ENCODE measurements at regions not wholly inside any gene's neighbourhood (a gene's known extent, or its start where the extent isn't known, plus 50 kb on each side); places are given as distances from the start of the nearest gene placed in this dataset.

DNA sequence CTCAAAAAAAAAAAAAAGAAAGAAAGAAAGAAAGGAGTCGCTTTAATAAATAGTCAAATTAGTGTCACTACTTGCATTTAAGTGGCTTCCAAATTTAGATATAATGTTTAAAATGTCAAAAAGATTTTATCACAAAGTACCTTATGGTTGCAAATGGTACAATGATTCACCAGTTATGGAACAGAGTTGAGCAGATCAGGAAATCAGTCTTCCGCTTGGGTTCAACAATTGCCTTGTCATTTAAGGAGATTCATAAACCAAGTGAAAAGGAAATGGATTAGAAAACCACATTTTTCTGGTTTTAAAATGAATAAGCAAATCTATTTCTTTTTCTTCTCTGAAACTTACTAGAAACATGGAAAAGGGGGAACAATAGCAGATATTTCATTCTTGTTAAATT, 94.8 kb upstream of the PTPRT start:
- Mint-ChIP-seq H3K4me1 (ENCODE audit: low read depth, unreplicated experiment) (peaks cover 11% of the 10 kb centered on the region), H3K36me3 (ENCODE audit: unreplicated experiment) (no peaks in the 10 kb centered on the region), H3K27ac (ENCODE audit: unreplicated experiment) (no peak overlapping the region), H3K4me3 (ENCODE audit: unreplicated experiment) (no peak overlapping the region), H3K9me3 (ENCODE audit: unreplicated experiment) (peaks cover 7% of the 10 kb centered on the region), H3K27me3 (ENCODE audit: unreplicated experiment) (no peaks in the 10 kb centered on the region)
- no peak for DNase-seq
- TF ChIP-seq, protein P1, sequence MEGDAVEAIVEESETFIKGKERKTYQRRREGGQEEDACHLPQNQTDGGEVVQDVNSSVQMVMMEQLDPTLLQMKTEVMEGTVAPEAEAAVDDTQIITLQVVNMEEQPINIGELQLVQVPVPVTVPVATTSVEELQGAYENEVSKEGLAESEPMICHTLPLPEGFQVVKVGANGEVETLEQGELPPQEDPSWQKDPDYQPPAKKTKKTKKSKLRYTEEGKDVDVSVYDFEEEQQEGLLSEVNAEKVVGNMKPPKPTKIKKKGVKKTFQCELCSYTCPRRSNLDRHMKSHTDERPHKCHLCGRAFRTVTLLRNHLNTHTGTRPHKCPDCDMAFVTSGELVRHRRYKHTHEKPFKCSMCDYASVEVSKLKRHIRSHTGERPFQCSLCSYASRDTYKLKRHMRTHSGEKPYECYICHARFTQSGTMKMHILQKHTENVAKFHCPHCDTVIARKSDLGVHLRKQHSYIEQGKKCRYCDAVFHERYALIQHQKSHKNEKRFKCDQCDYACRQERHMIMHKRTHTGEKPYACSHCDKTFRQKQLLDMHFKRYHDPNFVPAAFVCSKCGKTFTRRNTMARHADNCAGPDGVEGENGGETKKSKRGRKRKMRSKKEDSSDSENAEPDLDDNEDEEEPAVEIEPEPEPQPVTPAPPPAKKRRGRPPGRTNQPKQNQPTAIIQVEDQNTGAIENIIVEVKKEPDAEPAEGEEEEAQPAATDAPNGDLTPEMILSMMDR (IDR thresholded peaks at IDR 0.05; ENCODE audit: partially characterized antibody, unreplicated experiment) = no peak

DNA sequence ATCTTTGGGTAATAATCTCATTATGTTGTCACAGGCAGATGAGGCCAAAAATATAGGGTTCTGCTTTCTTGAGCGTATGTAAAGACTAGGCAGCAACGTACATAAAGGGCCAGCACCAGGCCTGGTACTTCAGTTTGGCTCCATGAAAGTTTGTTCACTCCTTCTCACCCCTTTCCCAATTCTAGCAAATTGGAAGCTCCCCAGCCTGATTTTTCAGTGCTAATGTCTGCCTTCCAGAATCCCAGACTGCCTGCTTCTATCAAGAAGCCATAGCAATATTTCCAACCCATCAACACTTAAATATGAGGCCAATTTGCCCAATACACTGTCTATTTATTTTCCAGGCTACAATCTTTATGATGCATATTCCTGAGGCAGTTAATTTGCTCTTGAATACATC, 93.4 kb upstream of the PTPRT start:
- Mint-ChIP-seq H3K9me3 (ENCODE audit: unreplicated experiment) (peaks cover 5% of the 10 kb centered on the region), H3K27me3 (ENCODE audit: unreplicated experiment) (no peaks in the 10 kb centered on the region), H3K4me3 (ENCODE audit: unreplicated experiment) (no peak overlapping the region), H3K27ac (ENCODE audit: unreplicated experiment) (no peak overlapping the region), H3K4me1 (ENCODE audit: low read depth, unreplicated experiment) (peaks cover 25% of the 10 kb centered on the region), H3K36me3 (ENCODE audit: unreplicated experiment) (no peaks in the 10 kb centered on the region)
- TF ChIP-seq, protein P1 (IDR thresholded peaks at IDR 0.05; ENCODE audit: partially characterized antibody, unreplicated experiment) = no peak
- DNase-seq = no peak

DNA sequence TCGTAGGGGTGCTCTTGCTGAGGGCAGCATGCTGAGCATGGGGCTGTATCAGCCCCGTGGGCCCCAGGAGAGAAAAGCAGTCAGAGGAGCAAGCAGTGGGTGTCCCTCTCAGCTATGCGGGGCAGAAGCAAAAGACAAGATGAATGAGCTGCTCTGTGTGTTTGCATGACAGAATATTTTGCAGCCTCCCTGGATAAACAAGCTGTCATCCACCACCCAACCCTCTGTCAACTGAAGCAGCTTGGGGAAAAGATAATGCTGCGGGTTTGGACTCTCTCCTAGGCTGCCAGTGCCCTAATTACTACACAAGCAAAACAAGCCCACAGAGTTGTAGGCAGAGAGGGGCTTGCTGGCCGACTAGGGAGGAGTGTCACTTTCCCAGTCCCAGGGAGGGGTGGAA, 82.3 kb upstream of the PTPRT start:
- Mint-ChIP-seq H3K27ac (ENCODE audit: unreplicated experiment) (no peak overlapping the region), H3K27me3 (ENCODE audit: unreplicated experiment) (no peaks in the 10 kb centered on the region), H3K9me3 (ENCODE audit: unreplicated experiment) (peaks cover 5% of the 10 kb centered on the region), H3K4me1 (ENCODE audit: low read depth, unreplicated experiment) (peaks cover 17% of the 10 kb centered on the region), H3K4me3 (ENCODE audit: unreplicated experiment) (no peak overlapping the region), H3K36me3 (ENCODE audit: unreplicated experiment) (peaks cover 10% of the 10 kb centered on the region)
- TF ChIP-seq, protein P1 (IDR thresholded peaks at IDR 0.05; ENCODE audit: partially characterized antibody, unreplicated experiment) = no peak
- DNase-seq = no peak

DNA sequence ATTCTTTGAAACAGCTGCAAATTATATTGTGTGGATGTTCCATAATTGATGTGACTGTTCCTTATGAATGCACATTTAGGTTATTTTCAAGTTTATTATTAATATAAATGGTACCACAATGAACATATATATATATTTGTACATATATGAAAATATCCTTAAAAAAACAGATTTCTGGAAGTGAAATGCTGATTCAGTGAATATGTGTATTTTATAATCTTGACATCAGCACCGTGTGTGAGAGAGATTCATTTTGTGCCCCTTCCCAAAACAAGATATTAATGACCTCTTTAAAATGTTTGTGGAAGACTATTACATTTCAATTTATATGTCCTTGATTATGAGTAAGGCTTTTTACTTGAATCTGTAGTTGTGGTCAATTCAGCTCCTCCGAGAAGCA, 75.7 kb upstream of the PTPRT start:
- peaks cover 2% of the 10 kb centered on the region for H3K9me3 Mint-ChIP-seq (ENCODE audit: unreplicated experiment)
- TF ChIP-seq, protein P1 (IDR thresholded peaks at IDR 0.05; ENCODE audit: partially characterized antibody, unreplicated experiment) = no peak
- H3K27me3 Mint-ChIP-seq (ENCODE audit: unreplicated experiment) = no peaks in the 10 kb centered on the region
- no peaks in the 10 kb centered on the region for H3K36me3 Mint-ChIP-seq (ENCODE audit: unreplicated experiment)
- no peak for DNase-seq
- H3K4me1 Mint-ChIP-seq (ENCODE audit: low read depth, unreplicated experiment) = no peaks in the 10 kb centered on the region
- H3K4me3 Mint-ChIP-seq (ENCODE audit: unreplicated experiment) = no peak overlapping the region
- no peak overlapping the region for H3K27ac Mint-ChIP-seq (ENCODE audit: unreplicated experiment)

DNA sequence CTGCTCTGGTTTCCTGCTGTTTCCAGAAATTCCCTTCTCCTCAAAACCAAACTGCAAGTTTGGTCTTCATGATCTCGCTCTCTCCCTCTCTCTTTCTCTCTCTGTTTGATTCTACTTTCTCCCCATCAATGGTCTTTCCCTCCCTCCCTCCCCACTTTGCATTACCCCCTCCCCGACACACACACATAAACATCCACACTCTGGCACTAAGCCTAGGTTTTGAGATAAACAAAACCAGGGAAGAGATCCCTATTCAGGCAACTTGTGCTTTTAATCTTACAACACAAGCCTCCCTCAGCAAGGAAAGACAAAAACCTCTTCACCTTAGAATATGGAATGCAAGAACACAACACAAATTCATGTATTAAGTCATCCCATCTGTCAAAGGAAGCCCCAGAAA, 73.5 kb upstream of the PTPRT start:
- no peaks in the 10 kb centered on the region for H3K4me1 Mint-ChIP-seq (ENCODE audit: low read depth, unreplicated experiment)
- peaks cover 4% of the 10 kb centered on the region for H3K9me3 Mint-ChIP-seq (ENCODE audit: unreplicated experiment)
- DNase-seq = no peak
- peaks cover 8% of the 10 kb centered on the region for H3K36me3 Mint-ChIP-seq (ENCODE audit: unreplicated experiment)
- no peak overlapping the region for H3K27ac Mint-ChIP-seq (ENCODE audit: unreplicated experiment)
- H3K4me3 Mint-ChIP-seq (ENCODE audit: unreplicated experiment) = no peak overlapping the region
- TF ChIP-seq, protein P1 (IDR thresholded peaks at IDR 0.05; ENCODE audit: partially characterized antibody, unreplicated experiment) = no peak
- no peaks in the 10 kb centered on the region for H3K27me3 Mint-ChIP-seq (ENCODE audit: unreplicated experiment)

Measured in glutamatergic neuron (in vitro differentiated cells).